ENCODE measurements at regions not wholly inside any gene's neighbourhood (a gene's known extent, or its start where the extent isn't known, plus 50 kb on each side); places are given as distances from the start of the nearest gene placed in this dataset.

- H3K27ac ChIP-seq = no peak overlapping the region
- DNase-seq (no peak), ATAC-seq (no peak)
- H3K4me1 ChIP-seq = no peaks in the 10 kb centered on the region
- TF ChIP-seq CTCF (IDR thresholded peaks at IDR 0.05) = no peak
- no peak overlapping the region for H3K4me3 ChIP-seq
- H3K36me3 ChIP-seq = no peaks in the 10 kb centered on the region
- H3K27me3 ChIP-seq = peaks cover 32 to 70% of the 10 kb centered on the region in 2 donors
- intact Hi-C loops (cut with DNase I) = no loop called here
- no peaks in the 10 kb centered on the region for H3K9me3 ChIP-seq
Observed at GRCh38 chr5:73339711-73340110, 108.9 kb downstream of the FOXD1 start.

GRCh38 chr5:73339051-73339575 lies 109.5 kb downstream of the FOXD1 start:
- peaks cover 34 to 74% of the 10 kb centered on the region in 2 donors for H3K27me3 ChIP-seq
- H3K4me1 ChIP-seq = no peaks in the 10 kb centered on the region
- no peaks in the 10 kb centered on the region for H3K9me3 ChIP-seq
- no peak overlapping the region for H3K27ac ChIP-seq
- no peak for TF ChIP-seq CTCF (IDR thresholded peaks at IDR 0.05)
- no peak overlapping the region for H3K4me3 ChIP-seq
- no peaks in the 10 kb centered on the region for H3K36me3 ChIP-seq
- ATAC-seq = no peak
- intact Hi-C loops (cut with DNase I) = no loop called here
- no peak for DNase-seq

- no peaks in the 10 kb centered on the region for H3K9me3 ChIP-seq
- H3K27ac ChIP-seq = no peak overlapping the region
- no peaks in the 10 kb centered on the region for H3K4me1 ChIP-seq
- peaks cover 34 to 80% of the 10 kb centered on the region in 2 donors for H3K27me3 ChIP-seq
- intact Hi-C loops (cut with DNase I) = no loop called here
- H3K4me3 ChIP-seq = no peak overlapping the region
- no peak for DNase-seq
- no peak for TF ChIP-seq CTCF (IDR thresholded peaks at IDR 0.05)
- no peaks in the 10 kb centered on the region for H3K36me3 ChIP-seq
- no peak for ATAC-seq
Observed at GRCh38 chr5:73338256-73339050, 110.1 kb downstream of the FOXD1 start.

GRCh38 chr5:73337586-73338255 lies 110.9 kb downstream of the FOXD1 start:
- Histone ChIP-seq H3K4me1 (no peaks in the 10 kb centered on the region), H3K27me3 (peaks cover 34 to 88% of the 10 kb centered on the region in 2 donors), H3K9me3 (no peaks in the 10 kb centered on the region), H3K36me3 (no peaks in the 10 kb centered on the region), H3K4me3 (no peak overlapping the region), H3K27ac (no peak overlapping the region)
- no peak for TF ChIP-seq CTCF (IDR thresholded peaks at IDR 0.05)
- intact Hi-C loops (cut with DNase I) = no loop called here
- ATAC-seq (no peak), DNase-seq (no peak)

DNA sequence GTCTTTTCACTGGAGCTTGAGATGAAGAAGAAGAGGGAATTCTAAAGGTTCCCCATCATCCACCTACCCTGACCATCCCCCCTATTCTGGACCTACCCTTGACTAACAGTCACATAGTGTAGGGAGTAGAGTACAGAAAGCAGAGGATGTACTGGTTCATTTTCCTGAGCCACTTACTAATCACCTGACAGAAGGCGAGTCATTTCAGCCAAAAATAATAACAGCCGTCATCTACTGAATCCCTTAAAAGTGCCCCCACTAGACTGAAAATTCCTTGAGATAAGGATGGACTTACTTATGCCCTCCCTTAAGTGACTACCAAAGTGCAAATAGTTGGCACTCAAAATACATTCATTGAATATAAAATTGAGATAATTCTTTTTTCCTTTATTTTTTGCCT lies 112.2 kb downstream of the FOXD1 start:
- Histone ChIP-seq H3K9me3 (peaks cover 0 to 8% of the 10 kb centered on the region in 2 donors), H3K27ac (no peak overlapping the region), H3K4me3 (no peak overlapping the region), H3K36me3 (no peaks in the 10 kb centered on the region), H3K4me1 (no peaks in the 10 kb centered on the region), H3K27me3 (peaks cover 34 to 85% of the 10 kb centered on the region in 2 donors)
- ATAC-seq = no peak
- DNase-seq = no peak
- no peak for TF ChIP-seq CTCF (IDR thresholded peaks at IDR 0.05)
- intact Hi-C loops (cut with DNase I) = no loop called here
